GM18520 (cell line): ENCODE measurements at regions not wholly inside any gene's neighbourhood (a gene's known extent, or its start where the extent isn't known, plus 50 kb on each side); places are given as distances from the start of the nearest gene placed in this dataset.

Experiments
- ATAC-seq: cut with Tn5 transposase; IDR thresholded peaks from one replicate; pipeline ENCODE4 v1.9.1; 2021; ENCODE audit not compliant: unreplicated experiment

GRCh38 chr13:105285526-105285925, 1249.9 kb downstream of the EFNB2 start:
- no peak for ATAC-seq

- no peak for ATAC-seq
These were observed 1252.8 kb downstream of the EFNB2 start for GRCh38 chr13:105282406-105283285.

DNA sequence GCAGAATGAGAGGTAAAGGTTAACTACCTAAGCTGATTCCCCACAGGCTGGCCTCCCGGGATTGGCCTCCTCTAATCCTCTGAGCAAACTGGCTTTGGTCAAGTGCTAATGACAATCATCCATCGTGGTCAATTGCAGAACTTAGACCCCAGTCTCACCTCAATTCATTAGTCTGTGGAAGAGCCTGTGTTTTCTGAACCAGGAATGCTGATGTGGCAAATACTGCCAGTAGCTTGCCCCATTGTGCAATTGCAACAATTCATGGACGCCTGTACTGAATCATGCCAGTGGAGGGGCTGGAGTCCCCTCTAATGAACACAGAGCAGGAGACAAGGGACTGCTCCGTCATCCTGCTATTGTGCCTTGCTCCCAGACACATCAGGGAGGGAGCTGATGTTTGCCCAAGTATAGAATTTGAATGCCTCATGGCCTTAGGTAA, 1256.5 kb downstream of the EFNB2 start:
- no peak for ATAC-seq

DNA sequence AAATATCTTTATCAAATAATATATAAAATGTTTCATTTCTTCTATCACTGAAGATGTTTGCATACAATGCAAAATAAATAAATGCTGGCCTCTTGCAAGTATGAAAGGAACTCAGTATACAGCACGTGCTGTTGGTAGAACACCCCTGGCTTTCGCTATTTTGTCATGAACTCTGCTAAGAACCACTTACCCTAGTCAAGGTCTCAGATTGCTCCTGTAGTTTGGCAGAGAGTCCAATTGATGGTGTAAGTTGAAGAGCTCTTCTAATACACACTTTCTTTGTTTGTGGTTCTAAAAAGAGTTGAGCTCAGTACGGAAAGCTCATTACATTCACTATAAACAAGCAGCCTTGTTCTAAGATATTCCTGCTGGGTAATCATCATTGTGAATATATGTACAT, 1258.9 kb downstream of the EFNB2 start:
- ATAC-seq: no peak

GRCh38 chr13:105273665-105274222, 1261.7 kb downstream of the EFNB2 start:
- no peak for ATAC-seq

- no peak for ATAC-seq
These were observed 1262.5 kb downstream of the EFNB2 start for GRCh38 chr13:105272660-105273631.

GRCh38 chr13:105266615-105267014, 1268.8 kb downstream of the EFNB2 start:
- ATAC-seq: no peak

GRCh38 chr13:105262579-105262978, 1272.9 kb downstream of the EFNB2 start:
- no peak for ATAC-seq

DNA sequence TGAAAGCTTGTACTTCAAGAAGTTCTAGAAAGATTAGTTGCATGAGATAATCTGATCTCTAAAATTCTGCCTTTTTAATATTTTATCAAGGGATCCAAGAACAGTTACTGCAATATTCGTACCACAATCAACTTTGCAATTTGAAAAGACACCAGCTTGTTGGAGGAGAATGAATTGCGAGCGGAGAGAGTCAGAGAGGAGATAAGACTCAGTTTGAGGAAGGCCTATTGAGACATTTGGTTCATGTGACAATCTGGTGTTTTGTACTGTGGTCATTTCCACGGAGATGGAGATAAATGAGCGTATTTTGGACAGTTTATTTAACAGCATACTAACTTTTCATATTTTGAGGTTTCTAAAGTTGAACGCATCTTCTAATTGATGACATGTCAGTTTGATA, 1276.0 kb downstream of the EFNB2 start:
- no peak for ATAC-seq

DNA sequence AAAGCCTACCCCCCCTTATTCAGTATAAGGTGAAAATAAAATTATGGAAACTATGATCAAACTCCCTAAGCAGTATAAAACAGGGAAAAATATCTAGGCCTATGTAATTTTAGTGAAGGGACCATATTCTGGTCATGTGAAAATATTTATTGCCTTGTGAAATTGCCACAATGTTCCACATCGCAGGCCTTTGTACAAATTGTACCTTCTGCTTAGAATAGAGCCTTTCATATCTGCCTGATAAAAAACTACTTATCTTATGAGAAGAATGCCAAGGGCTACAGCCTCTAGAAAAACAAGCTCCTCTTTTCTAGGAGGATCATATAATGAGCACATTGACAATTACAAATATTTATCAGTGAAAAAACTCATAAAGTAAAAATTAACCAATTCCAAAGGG, 1280.0 kb downstream of the EFNB2 start:
- no peak for ATAC-seq

GRCh38 chr13:105251293-105251692, 1284.2 kb downstream of the EFNB2 start:
- ATAC-seq: no peak

DNA sequence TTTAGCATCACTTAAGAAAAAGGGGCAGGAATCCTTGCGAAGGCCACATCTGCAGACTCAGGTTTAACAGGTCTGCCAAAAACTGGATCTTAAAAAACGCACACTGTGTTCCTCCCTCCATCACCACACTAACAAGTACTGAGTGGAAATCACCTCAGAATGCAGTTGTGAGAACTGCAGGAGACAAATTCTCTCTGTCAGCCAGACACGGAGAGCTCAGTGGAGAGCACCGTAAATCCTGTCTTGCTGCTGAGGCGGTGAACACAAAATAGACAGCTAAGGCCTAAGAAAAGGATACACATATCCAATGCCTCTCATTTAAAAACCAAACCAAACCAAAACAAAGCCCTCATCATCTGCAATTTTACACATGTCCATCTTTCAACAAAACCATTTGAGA, 1287.6 kb downstream of the EFNB2 start:
- ATAC-seq: no peak

GRCh38 chr13:105240371-105240770, 1295.1 kb downstream of the EFNB2 start:
- no peak for ATAC-seq

DNA sequence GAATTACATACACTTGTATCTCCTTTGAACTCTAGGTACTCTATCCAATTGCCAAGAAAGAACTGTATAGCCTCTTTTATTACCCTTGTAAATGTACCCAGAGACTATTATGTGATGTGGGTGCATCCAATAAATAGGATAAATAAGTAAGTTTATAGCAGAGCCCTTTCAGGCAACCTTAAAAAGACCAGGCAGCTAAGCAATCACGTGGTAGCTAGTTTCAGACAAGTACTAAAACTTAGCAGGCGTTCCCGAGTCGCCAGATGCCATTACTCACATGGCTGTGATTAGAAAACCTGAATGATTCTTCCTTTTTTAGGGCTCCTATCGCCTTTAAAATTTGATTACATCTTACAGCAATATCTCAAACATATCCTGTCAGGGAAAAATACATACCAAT, 1303.0 kb downstream of the EFNB2 start:
- no peak for ATAC-seq

GRCh38 chr13:105232006-105232405, 1303.5 kb downstream of the EFNB2 start:
- ATAC-seq: no peak

GRCh38 chr13:105231579-105231978, 1303.9 kb downstream of the EFNB2 start:
- ATAC-seq: no peak

DNA sequence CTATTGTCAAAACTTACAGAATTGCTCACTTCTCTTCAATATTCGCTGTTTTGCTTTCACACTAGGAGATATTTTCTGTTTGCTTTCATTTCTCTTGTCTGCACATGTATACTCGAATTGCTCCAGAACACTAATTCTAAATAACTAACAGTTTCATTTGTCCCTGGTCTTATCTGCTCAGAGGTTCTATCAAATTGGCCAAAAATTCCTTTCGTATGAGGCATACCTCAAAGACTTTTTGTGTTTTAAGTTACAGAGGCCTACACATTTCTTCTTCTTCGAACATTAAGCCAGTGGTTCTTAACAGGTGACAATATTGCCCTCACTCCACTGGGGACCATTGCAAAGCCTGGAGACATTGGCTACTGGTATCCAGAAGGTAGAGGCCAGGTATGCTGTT, 1314.6 kb downstream of the EFNB2 start:
- ATAC-seq: no peak

- no peak for ATAC-seq
These were observed 1315.4 kb downstream of the EFNB2 start for GRCh38 chr13:105220063-105220462.

DNA sequence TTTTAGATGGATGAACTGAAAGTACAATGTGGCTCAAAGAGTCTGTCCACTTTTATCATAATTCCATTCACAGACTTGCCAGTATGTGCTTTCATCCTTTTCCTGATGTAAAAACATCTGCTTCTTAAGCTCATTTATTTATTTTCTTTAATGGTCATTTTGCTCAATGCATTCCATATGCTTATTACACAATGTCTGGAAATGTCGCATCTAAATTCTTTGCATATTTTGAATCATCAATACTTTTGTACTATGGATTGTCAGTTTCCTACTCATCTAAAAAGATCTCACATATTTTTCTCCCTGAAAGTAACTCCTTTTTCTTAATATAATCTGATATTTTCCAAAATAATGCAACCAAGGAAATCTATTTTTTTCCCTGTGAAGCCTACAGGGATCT, 1315.8 kb downstream of the EFNB2 start:
- ATAC-seq: no peak

GRCh38 chr13:105213512-105213911, 1322.0 kb downstream of the EFNB2 start:
- ATAC-seq: no peak

DNA sequence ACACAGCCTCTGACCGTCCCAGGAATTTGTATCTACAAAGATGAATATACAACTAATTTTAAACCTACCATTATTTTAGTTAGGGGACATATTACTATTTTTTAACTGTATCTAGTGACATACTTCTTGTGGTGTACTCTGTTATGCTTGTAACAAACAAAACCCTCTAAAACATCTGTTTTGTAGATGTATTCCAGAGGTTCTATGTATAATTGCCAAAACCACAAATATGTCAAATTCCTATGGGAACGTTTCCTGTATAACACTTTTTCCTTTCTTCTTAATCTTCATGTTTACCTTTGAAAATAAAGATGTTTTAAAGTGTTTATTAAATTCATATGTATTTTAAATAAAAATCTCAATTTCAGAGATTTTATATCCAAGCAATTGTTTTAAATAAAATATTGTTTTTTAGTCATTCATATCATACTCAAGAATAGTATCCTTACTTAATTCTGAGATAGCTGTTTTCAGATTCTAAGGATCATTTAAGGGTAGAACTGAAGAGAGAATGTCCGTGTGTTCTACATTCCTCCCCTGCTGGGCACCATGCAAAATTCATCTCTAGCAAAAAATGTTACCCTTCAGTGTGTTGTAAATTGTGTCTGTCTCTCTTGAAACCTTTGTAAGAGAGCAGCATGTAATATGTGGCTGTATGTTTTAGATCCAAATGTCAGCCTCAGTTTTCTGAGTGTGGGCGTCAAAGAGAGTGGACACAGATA, 1327.7 kb downstream of the EFNB2 start:
- no peak for ATAC-seq
